PC-9 (cell line): ENCODE measurements at regions not wholly inside any gene's neighbourhood (a gene's known extent, or its start where the extent isn't known, plus 50 kb on each side); places are given as distances from the start of the nearest gene placed in this dataset.

Experiments
- BruUV-seq: library from RNA; stranded (reverse); fragments of 400-500 nt; replicated peaks from 2 replicates; lab custom pipeline; 2021; lab: Mats Ljungman, UMichigan
- CTCF ChIA-PET: fragments of 300-600 bp; sonication (Branson Sonifier 250); formaldehyde crosslinking; loops from one replicate; lab custom pipeline; 2022; ENCODE audit warnings: antibody characterized with exemption; lab: Charles Lee
- POLR2A ChIA-PET: fragments of 300-600 bp; sonication (Branson Sonifier 250); formaldehyde crosslinking; loops from one replicate; lab custom pipeline; 2022; ENCODE audit warnings: antibody characterized with exemption; ENCODE audit not compliant: unreplicated experiment; lab: Charles Lee
- DNase-seq, 2 experiments: peaks; one replicate each; pipeline versions ENCODE4 v3.0.0 to v3.0.0-alpha.2; 2015 to 2022; ENCODE audit warnings: mixed read lengths in 1 of 2
- H2AFZ ChIP-seq: fragments of 200-600 bp; sonication (generic); 2 replicates; pipeline ENCODE4 v1.8.1; 2017; ENCODE audit warnings: antibody characterized with exemption
- H3F3A ChIP-seq: fragments of 200-600 bp; sonication (generic); 2 replicates; pipeline ENCODE4 v1.8.1; 2017; ENCODE audit warnings: antibody characterized with exemption, mild to moderate bottlenecking, low read depth; ENCODE audit not compliant: insufficient read depth
- H3K27ac ChIP-seq: fragments of 200-600 bp; sonication (generic); 2 replicates; pipeline ENCODE4 v1.6.1; 2016; ENCODE audit warnings: mixed run types
- H3K27me3 ChIP-seq: fragments of 200-600 bp; sonication (generic); 2 replicates; pipeline ENCODE4 v1.6.1; 2016; ENCODE audit warnings: low read depth, mixed run types; ENCODE audit not compliant: insufficient read depth
- H3K36me3 ChIP-seq: fragments of 200-600 bp; sonication (generic); 2 replicates; pipeline ENCODE4 v1.6.1; 2016; ENCODE audit warnings: low read depth, mixed run types
- H3K4me1 ChIP-seq: fragments of 200-600 bp; sonication (generic); replicated peaks from 2 replicates; pipeline ENCODE4 v1.6.1; 2016; ENCODE audit warnings: mixed run types; ENCODE audit not compliant: insufficient read depth
- H3K4me2 ChIP-seq: fragments of 200-600 bp; sonication (generic); 2 replicates; pipeline ENCODE4 v1.6.1; 2017; ENCODE audit warnings: mixed run types
- H3K4me3 ChIP-seq: fragments of 200-600 bp; sonication (generic); 2 replicates; pipeline ENCODE4 v1.6.1; 2016; ENCODE audit warnings: mixed run types
- H3K79me2 ChIP-seq: fragments of 200-600 bp; sonication (generic); 2 replicates; pipeline ENCODE4 v1.6.1; 2017; ENCODE audit warnings: low read depth, mixed run types
- H3K9me2 ChIP-seq: fragments of 200-600 bp; sonication (generic); 2 replicates; pipeline ENCODE4 v1.8.1; 2017; ENCODE audit warnings: mild to moderate bottlenecking; ENCODE audit not compliant: insufficient read depth
- H3K9me3 ChIP-seq: fragments of 200-600 bp; sonication (generic); 2 replicates; pipeline ENCODE4 v1.8.1; 2016; ENCODE audit warnings: low read depth; ENCODE audit not compliant: insufficient read depth
- H4K20me1 ChIP-seq: fragments of 200-600 bp; sonication (generic); 2 replicates; pipeline ENCODE4 v1.8.1; 2017; ENCODE audit not compliant: insufficient read depth
- EZH2 ChIP-seq: fragments of 200-600 bp; sonication (generic); IDR thresholded peaks from 2 replicates; pipeline ENCODE4 v1.8.0; 2017; ENCODE audit warnings: antibody characterized with exemption, low read depth
- intact Hi-C: fragments of 100-400 bp; cut with micrococcal nuclease; formaldehyde crosslinking; loops from one replicate; pipeline ENCODE4 v1.10.0; 2022; ENCODE audit not compliant: unreplicated experiment
- TF ChIP-seq, protein P1 (sequence below): fragments of 200-600 bp; sonication (generic); conservative IDR thresholded peaks from 2 replicates; pipeline ENCODE4 v1.6.1; 2017; ENCODE audit warnings: mixed run types, antibody characterized with exemption, mild to moderate bottlenecking, moderate library complexity

DNA sequence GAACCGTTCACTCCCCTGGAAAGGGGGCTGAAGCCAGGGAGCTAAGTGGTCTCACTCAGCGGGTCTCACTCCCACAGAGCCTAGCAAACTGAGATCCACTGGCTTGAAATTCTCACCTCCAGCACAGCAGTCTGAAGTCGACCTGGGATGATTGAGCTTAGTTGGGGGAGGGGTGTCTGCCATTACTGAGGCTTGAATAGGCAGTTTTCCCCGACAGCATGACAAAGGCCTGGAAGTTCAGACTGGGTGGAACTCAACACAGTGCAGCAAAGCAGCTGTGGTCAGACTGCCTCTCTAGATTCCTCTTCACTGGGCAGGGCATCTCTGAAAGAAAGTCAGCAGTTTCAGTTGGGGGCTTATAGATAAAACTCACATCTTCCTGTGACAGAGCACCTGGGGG lies 292.5 kb downstream of the NUP35 start:
- H3K27ac ChIP-seq, result no peak overlapping the region
- no peak for TF ChIP-seq EZH2
- TF ChIP-seq, protein P1, sequence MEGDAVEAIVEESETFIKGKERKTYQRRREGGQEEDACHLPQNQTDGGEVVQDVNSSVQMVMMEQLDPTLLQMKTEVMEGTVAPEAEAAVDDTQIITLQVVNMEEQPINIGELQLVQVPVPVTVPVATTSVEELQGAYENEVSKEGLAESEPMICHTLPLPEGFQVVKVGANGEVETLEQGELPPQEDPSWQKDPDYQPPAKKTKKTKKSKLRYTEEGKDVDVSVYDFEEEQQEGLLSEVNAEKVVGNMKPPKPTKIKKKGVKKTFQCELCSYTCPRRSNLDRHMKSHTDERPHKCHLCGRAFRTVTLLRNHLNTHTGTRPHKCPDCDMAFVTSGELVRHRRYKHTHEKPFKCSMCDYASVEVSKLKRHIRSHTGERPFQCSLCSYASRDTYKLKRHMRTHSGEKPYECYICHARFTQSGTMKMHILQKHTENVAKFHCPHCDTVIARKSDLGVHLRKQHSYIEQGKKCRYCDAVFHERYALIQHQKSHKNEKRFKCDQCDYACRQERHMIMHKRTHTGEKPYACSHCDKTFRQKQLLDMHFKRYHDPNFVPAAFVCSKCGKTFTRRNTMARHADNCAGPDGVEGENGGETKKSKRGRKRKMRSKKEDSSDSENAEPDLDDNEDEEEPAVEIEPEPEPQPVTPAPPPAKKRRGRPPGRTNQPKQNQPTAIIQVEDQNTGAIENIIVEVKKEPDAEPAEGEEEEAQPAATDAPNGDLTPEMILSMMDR, result no peak
- no peaks in the 10 kb centered on the region for H3K36me3 ChIP-seq
- H3F3A ChIP-seq, result no peaks in the 10 kb centered on the region
- no TSS peak for BruUV-seq
- intact Hi-C loops, result no loop called here
- DNase-seq, result no peak
- ChIA-PET CTCF (no interaction called here), POLR2A (no interaction called here)
- no peaks in the 10 kb centered on the region for H3K9me3 ChIP-seq
- no peak overlapping the region for H3K4me2 ChIP-seq
- no peaks in the 10 kb centered on the region; the same call in 1 of the 2 replicates for H3K4me1 ChIP-seq
- H4K20me1 ChIP-seq, result no peaks in the 10 kb centered on the region
- H2AFZ ChIP-seq, result no peak overlapping the region
- no peak overlapping the region for H3K4me3 ChIP-seq
- H3K79me2 ChIP-seq, result no peaks in the 10 kb centered on the region
- no peaks in the 10 kb centered on the region for H3K9me2 ChIP-seq
- no peaks in the 10 kb centered on the region for H3K27me3 ChIP-seq

DNA sequence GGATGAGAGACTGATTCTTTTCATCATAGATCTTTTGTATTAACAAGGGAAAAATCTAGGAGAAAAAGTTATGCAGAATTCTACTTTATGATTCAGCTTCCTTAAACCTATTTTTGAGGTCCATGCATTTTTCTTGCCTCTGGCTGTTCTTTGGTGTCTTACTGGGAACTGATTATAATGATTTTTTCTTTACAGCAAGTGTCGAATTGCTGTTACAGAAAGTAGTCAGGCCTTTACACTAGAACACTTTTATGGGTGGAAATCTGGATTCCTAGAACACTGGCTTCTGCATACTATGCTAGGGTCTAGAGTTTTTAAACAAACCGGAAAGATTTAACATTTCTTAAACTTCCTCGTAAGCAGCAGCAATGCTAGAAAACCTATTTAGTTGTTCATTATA lies 302.6 kb downstream of the NUP35 start:
- Histone ChIP-seq H3K9me3 (no peaks in the 10 kb centered on the region), H3K36me3 (no peaks in the 10 kb centered on the region), H3K27ac (no peak overlapping the region), H3K4me1 (no peaks in the 10 kb centered on the region), H3K79me2 (no peaks in the 10 kb centered on the region), H3F3A (no peaks in the 10 kb centered on the region), H3K4me2 (no peak overlapping the region), H3K9me2 (no peaks in the 10 kb centered on the region), H3K27me3 (no peaks in the 10 kb centered on the region), H4K20me1 (no peaks in the 10 kb centered on the region), H3K4me3 (no peak overlapping the region), H2AFZ (no peak overlapping the region)
- intact Hi-C loops, result no loop called here
- DNase-seq, result no peak
- TF ChIP-seq, protein P1, result no peak
- no peak for TF ChIP-seq EZH2
- POLR2A ChIA-PET, result no interaction called here
- no TSS peak for BruUV-seq
- CTCF ChIA-PET, result no interaction called here

DNA sequence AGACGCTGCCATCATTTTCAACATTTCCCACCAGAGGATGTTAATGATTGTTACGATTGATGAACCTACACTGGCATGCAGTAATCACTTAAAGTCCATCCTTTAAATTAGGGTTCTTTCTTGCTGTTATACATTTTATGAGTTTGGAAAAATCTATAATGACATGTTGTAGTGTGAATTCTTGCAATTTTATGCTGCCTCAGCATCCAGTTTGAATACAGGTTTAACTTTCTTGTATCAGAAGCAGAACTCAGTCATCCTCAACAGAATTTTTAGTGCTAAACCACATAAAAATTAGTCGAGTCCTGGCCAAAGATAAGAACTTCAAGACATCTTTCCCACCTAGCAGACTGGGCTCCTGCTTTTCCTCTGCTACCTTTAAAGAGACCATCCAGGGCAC lies 303.3 kb downstream of the NUP35 start:
- Histone ChIP-seq H4K20me1 (no peaks in the 10 kb centered on the region), H3F3A (no peaks in the 10 kb centered on the region), H3K4me1 (no peaks in the 10 kb centered on the region), H3K27ac (no peak overlapping the region), H3K36me3 (no peaks in the 10 kb centered on the region), H3K9me2 (no peaks in the 10 kb centered on the region), H3K79me2 (no peaks in the 10 kb centered on the region), H3K4me3 (no peak overlapping the region), H2AFZ (no peak overlapping the region), H3K9me3 (no peaks in the 10 kb centered on the region), H3K27me3 (no peaks in the 10 kb centered on the region), H3K4me2 (no peak overlapping the region)
- ChIA-PET CTCF (no interaction called here), POLR2A (no interaction called here)
- BruUV-seq, result no TSS peak
- intact Hi-C loops, result no loop called here
- DNase-seq, result no peak
- TF ChIP-seq, protein P1, result no peak
- TF ChIP-seq EZH2, result no peak
